NCI-H2081 treated with DMSO at 0.1 percent for 48 hours (cell line): ENCODE measurements at regions not wholly inside any gene's neighbourhood (a gene's known extent, or its start where the extent isn't known, plus 50 kb on each side); places are given as distances from the start of the nearest gene placed in this dataset.

ENCODE experiments used
- DNase-seq: peaks from one replicate; lab custom pipeline; 2025; lab: John Stamatoyannopoulos, UW

- DNase-seq: no peak
These were observed 322.5 kb downstream of the HLX start for GRCh38 chr1:221201773-221202172.

DNA sequence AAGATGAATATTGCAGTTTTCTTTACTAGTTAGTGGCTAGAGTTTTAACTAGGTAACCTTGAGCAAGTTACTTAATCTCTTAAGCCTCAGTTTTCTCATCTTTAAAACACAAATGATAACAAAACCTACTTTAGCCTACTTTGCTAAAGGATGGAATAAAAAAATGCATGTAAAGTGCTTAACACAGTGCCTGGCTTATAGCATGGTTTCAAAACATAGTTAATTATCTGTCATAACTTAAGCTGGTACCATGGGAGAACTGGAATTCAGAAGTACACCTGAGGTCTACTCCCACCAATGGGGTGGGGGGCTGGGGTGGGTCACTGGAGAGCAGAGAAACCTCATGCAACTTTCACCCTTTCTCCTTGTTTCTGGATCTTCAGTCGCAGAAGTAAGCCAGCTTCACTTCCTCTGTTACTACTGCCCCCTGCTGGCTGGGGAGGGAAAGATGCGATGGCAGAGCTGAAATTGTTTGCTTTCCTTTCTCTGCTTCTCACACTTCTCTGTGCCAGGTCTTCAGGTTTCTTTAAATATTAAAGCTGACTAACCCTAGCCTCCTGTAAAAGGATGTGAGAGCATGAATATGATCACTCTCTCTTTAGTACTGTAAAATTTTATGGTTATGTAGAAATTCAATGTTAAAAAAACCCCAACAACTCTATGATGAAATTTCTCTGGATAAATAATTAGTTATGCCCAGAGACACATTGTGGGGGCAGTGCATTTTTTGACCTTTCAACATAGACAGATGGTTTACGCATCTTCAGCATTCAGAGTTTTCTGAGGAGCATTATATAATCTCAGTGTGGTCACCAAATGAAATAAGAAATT, 324.2 kb downstream of the HLX start:
- DNase-seq: peak; percentile 21

- no peak for DNase-seq
These were observed 325.0 kb downstream of the HLX start for GRCh38 chr1:221204055-221204833.

- DNase-seq: no peak
These were observed 326.8 kb downstream of the HLX start for GRCh38 chr1:221206076-221206475.

DNA sequence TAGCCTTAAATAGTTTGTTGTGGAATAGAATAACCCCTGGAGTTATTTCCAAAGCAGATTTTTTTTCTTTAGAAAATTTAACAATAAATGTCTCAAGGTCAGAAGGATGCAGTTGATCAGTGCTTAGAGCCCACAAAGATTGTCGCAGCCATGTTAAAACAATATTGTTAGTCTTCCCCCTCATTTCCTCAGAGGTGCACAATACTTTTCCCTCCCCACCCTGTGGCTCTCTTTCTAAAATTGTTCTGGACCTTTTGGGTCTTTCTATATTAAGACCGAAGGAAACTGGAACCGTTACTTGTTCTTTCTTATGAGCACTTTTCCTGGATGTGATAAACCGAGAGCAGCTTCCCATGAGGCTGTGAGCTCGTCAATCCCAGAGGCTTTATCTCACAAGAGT, 333.7 kb downstream of the HLX start:
- DNase-seq: no peak

DNA sequence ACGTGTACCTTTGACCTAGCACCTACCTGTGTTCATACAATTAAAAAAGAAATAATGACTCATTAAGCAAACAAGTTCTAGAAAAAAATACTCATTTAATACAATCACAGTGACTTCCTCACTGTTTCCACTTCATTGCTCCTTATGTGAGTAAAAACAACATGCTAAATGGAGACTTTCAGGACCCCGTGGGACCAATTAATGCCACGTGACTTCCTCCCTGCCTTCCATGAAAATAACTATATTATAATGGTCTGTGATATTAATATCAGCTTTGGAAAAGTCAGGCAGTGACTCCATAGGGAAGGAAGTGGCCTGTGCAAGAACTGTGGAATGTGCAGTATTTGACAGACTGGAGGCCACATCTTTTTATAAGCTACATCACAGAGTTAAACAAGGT, 337.8 kb downstream of the HLX start:
- DNase-seq: no peak

DNA sequence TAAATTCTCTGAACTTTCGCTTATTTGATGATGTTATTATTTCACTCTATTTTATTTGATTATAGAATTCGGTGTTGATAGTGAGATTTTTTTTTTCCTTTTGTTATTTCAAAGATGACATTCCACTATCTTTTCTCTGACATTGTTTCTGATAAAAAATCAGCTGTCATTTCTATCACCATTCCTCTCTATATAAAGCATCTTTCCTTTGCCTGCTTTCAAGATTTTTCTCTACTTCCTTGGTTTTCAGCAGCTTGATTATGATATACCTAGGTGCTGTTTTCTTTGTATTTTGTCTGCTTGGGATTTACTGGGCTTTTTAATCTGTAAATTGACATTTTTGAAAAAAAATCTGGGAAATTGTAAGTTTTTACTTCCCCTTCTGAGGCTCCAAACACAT, 344.0 kb downstream of the HLX start:
- no peak for DNase-seq

DNA sequence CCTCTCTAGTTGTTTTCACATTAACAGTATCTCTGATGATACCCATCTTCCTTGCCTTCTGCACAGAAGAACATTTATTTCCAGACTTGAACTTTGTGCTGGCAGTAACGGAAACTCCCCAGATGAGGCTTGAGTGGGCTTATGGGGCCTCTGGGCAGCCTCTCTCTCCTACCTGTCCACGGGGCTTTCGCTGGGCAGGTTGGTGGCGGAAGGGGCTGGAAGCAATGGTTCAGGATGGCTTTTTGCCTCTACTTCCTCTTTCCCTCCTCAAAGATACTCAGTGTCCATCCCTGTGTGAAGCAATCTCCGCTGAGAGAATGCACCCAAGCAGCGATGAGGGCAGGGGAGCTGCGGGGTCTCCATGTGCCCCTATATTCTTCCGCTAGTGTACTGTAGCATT, 348.2 kb downstream of the HLX start:
- DNase-seq: no peak

- DNase-seq: no peak
These were observed 348.7 kb downstream of the HLX start for GRCh38 chr1:221227872-221228337.

DNA sequence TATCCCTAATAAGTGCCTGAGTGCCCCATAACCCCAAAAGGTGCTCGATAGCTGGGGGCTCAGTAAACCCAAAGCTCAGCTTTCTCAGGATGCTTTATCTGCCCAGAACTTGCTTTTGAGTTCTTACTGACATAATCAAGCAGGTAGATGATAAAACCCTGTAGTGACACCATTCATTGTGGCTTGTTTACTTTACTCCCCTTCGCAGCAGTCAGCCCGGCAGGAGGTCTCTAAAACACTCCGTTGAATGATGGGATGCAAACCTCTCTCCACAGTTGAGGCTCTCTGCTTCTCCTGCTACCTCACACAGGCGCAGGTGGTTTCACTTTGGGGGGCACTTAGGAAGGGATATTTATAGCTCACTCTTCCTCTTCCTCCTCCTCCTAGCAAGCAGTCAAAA, 349.4 kb downstream of the HLX start:
- DNase-seq: peak; percentile 11

DNA sequence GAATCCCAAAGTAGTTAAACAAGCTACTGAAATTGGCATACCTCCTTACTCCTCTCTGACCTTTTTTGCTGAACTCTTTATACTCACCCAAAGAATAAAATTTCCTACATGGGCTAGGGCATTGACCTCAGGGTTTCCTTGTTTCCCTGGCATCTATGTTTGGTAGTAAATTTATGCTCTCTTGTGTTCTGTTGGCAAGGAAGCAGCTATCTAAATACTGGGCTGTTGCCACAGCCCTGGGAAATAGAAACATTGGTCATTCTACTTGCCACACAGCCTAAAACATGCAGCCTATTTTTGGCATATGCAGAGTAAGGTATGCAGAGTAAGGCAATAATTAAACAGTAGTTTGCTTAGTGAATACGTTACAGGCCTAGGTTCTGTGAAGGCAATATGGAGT, 351.4 kb downstream of the HLX start:
- peak; percentile 62 for DNase-seq

GRCh38 chr1:221234791-221235190, 355.5 kb downstream of the HLX start:
- no peak for DNase-seq

- DNase-seq: no peak
These were observed 358.3 kb downstream of the HLX start for GRCh38 chr1:221237587-221237986.

DNA sequence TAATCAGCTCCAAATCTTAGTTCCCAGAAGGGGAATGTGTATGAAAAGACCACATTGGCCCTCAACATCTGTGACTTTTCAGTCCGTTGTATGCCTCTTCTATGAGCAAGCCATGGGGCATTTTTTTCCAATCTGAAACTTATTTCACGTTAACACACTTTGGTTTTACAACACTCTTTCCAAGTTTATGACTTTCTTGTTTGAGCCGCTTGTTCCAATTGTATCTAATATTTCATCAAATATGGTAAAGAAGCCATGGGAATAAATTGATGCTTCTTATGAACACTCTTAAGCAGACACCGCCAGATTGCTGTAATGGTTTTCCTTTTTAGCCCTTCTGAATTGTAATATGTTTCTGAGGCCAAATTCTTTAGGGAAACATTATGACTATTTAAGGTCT, 359.9 kb downstream of the HLX start:
- DNase-seq: no peak

DNA sequence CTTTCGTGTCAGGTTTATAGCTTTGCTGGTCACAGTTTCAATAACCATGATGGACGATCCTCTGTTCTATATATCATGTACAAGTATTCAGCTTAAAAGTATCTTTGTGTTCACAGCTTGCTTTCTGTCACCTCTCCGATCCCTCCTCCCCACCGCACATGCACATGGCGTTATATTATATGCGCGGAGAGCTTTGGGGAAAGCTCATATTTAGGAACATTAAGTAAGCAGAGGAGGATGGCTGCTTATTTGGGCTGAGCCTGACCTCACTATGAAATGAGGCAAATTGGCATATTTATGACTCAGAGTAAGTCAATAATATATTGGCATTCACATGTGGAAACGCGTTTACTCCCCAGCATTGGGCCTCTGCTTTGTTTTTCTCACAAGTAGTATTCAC, 360.5 kb downstream of the HLX start:
- no peak for DNase-seq

- DNase-seq: no peak
These were observed 361.4 kb downstream of the HLX start for GRCh38 chr1:221240690-221241089.

GRCh38 chr1:221241157-221241556, 361.9 kb downstream of the HLX start:
- no peak for DNase-seq

GRCh38 chr1:221241592-221241991, 362.3 kb downstream of the HLX start:
- no peak for DNase-seq

- no peak for DNase-seq
These were observed 366.8 kb downstream of the HLX start for GRCh38 chr1:221246067-221246466.

- no peak for DNase-seq
These were observed 367.6 kb downstream of the HLX start for GRCh38 chr1:221246628-221247415.

DNA sequence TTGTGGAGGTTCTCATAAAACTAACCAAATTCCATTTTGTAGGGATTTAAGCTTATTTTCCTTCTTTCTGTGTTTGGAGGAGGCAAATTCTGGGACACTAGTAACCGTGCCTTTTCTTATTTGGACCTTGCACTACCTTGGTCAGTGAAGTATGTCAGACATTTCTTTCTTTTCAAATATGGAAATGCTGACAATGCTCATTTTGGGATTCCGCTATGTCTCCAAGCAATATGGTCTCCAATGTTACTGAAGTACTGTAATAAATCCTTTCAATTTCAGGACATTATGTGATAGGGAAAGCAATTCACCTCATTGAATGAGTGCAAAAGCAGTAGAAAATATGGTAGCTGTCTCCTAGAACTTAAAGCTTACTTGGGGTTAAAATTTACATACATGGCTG, 372.3 kb downstream of the HLX start:
- DNase-seq: no peak

- DNase-seq: no peak
These were observed 375.6 kb downstream of the HLX start for GRCh38 chr1:221254813-221255212.

DNA sequence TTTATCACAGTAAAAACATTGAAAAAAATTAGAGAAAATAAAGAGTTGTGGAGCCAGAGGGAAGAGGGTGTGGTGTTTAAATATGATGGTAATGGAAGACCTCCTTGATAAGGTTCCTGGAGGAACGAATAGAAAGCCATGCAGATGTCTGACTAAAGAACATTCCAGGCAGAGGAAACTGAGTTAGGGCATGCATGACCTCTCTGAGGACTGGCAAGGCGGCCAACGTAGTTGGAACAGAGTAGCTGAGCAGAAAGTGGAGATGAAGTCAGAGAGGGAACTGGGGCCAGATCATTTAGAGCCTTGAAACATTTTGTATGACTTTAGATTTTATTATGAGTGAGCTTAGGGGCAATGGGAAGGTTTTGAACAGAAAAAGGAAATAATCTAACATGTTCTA, 377.5 kb downstream of the HLX start:
- no peak for DNase-seq
